Neural progenitor cell (in vitro differentiated cells): ENCODE measurements at regions not wholly inside any gene's neighbourhood (a gene's known extent, or its start where the extent isn't known, plus 50 kb on each side); places are given as distances from the start of the nearest gene placed in this dataset.

Experiments
- CTCF ChIP-seq: fragments of 200-600 bp; sonication (generic); IDR thresholded peaks from 2 replicates; pipeline ENCODE4 v1.5.1; 2017; ENCODE audit warnings: antibody characterized with exemption, mild to moderate bottlenecking
- EZH2phosphoT487 ChIP-seq: fragments of 200-600 bp; sonication (generic); IDR thresholded peaks from 2 replicates; pipeline ENCODE4 v1.6.1; 2017; ENCODE audit warnings: antibody characterized with exemption

DNA sequence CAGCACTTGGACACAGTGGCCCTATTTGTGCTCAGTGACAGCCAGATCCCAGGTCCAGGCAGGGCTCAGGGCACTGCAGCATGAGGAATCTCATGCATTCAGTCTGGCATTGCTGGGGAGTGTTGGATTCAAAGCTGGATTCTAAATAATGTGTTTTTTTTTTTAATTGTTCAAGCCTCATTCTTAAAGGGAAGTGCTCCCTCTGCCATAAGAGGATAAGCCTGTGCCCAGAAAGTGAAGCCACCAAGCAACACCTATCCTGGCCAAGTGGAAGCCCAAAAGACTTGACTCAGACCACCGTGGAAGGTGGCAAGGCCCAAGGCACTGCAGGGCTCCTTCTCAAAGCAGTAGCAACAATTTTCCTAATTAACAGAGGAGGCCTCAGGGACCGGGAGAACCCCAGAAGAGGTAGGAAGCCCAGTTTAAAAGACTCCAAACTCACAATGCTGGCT lies 135.6 kb downstream of the ACTL7B start:
- TF ChIP-seq EZH2phosphoT487 (no peak), CTCF (no peak)
